Nephron (organoid): ENCODE measurements at regions not wholly inside any gene's neighbourhood (a gene's known extent, or its start where the extent isn't known, plus 50 kb on each side); places are given as distances from the start of the nearest gene placed in this dataset.
"Not testable (repeated sequence)": the region's sequence is repeated elsewhere in the genome, so short reads cannot be mapped to it uniquely, and the experiment has no call there.

Experiments used
- H3K27ac Mint-ChIP-seq, 3 experiments: 2 replicates each; pipeline ENCODE4 v1.8.0; 2020; ENCODE audit warnings: mixed read lengths in 3 of 3, mild to moderate bottlenecking in 2 of 3, moderate library complexity in 1 of 3
- H3K27me3 Mint-ChIP-seq: 2 replicates; pipeline ENCODE4 v1.8.0; 2021; ENCODE audit warnings: low read depth, mild to moderate bottlenecking, moderate library complexity, mixed read lengths
- H3K36me3 Mint-ChIP-seq: 2 replicates; pipeline ENCODE4 v1.8.0; 2020; ENCODE audit warnings: low read depth, mixed read lengths
- H3K4me1 Mint-ChIP-seq: 2 replicates; pipeline ENCODE4 v1.8.0; 2020; ENCODE audit warnings: mixed read lengths
- H3K4me3 Mint-ChIP-seq, 3 experiments: 2 replicates each; pipeline ENCODE4 v1.8.0; 2020; ENCODE audit warnings: mild to moderate bottlenecking in 3 of 3, mixed read lengths in 3 of 3, moderate library complexity in 2 of 3
- H3K9me3 Mint-ChIP-seq: 2 replicates; pipeline ENCODE4 v1.8.0; 2020; ENCODE audit warnings: mixed read lengths
- CTCF ChIP-seq, 3 experiments: fragments of 200-600 bp; sonication (generic); IDR thresholded peaks; one replicate each; pipeline ENCODE4 v1.5.0; 2021; ENCODE audit warnings: antibody characterized with exemption in 3 of 3; ENCODE audit not compliant: unreplicated experiment in 3 of 3

- TF ChIP-seq CTCF (IDR thresholded peaks at IDR 0.05; ENCODE audit: unreplicated experiment in 3 of 3), result no peak
- Mint-ChIP-seq H3K4me3 (no peak overlapping the region), H3K9me3 (peaks cover 11% of the 10 kb centered on the region), H3K36me3 (peaks cover 4% of the 10 kb centered on the region), H3K27ac (no peak overlapping the region), H3K27me3 (no peaks in the 10 kb centered on the region), H3K4me1 (peaks cover 3% of the 10 kb centered on the region)
Observed at GRCh38 chr6:113057567-113058053, 710.5 kb downstream of the RFPL4B start.

DNA sequence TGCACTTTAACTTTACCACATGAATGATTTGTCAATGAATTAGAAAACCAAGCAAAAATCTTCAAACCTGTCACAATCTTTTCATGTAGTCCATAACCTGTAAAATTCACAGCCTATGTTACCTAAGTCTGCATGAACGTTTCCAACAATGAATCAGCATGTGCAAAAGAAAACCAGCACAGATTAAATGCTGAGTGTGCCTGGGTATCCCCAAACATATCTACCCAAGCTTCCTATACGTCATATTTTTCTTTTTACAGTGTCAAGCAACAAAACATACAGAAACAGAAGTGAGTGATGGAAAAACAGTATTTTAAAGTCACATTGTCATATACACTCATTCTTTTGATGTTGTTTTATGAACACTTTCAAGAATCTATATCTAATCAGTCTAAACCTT, 713.5 kb downstream of the RFPL4B start:
- Mint-ChIP-seq H3K9me3 (peaks cover 8% of the 10 kb centered on the region), H3K27me3 (no peaks in the 10 kb centered on the region), H3K4me1 (peaks cover 7% of the 10 kb centered on the region), H3K36me3 (peaks cover 4% of the 10 kb centered on the region), H3K27ac (no peak overlapping the region), H3K4me3 (no peak overlapping the region)
- TF ChIP-seq CTCF (IDR thresholded peaks at IDR 0.05; ENCODE audit: unreplicated experiment in 3 of 3), result no peak

GRCh38 chr6:113065611-113066010, 718.5 kb downstream of the RFPL4B start:
- no peak overlapping the region for H3K4me3 Mint-ChIP-seq
- peaks cover 4% of the 10 kb centered on the region for H3K9me3 Mint-ChIP-seq
- H3K27ac Mint-ChIP-seq, result peak overlapping the region; percentile 10 to 57 (median 53)
- H3K27me3 Mint-ChIP-seq, result no peaks in the 10 kb centered on the region
- no peak for TF ChIP-seq CTCF (IDR thresholded peaks at IDR 0.05; ENCODE audit: unreplicated experiment in 3 of 3)
- H3K36me3 Mint-ChIP-seq, result no peaks in the 10 kb centered on the region
- peaks cover 15% of the 10 kb centered on the region for H3K4me1 Mint-ChIP-seq

DNA sequence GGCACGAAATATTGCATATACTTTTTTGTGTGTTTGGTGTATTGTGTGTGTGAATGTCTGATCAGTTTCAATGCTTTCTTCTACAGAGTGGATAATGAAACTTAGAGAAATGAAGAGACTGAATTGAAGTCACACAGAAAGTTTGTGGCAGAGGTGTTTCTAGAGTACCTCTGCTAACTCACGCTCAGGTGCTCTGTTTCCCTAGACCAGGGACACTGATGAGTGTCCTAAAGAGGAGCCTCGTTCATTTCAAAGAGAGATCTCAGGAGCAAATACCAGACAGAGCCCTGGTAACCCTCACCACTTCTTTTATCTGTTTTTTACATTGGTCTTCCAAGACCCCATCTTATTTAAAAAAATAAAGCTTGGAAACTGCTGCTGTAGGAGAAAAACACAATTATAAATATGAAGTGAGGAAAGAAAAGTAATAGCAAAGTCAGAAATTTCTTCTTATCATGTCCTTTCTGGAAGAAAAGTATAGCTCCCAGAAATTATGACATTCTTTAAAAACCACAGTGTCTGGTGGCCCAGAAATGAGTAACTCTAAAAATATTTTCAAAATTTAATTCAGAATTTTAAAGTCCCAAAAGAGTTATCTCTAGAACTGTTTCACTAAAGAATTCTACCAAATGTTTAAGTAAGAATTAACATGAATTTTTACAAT, 720.6 kb downstream of the RFPL4B start:
- peaks cover 7% of the 10 kb centered on the region for H3K9me3 Mint-ChIP-seq

GRCh38 chr6:113068570-113068969, 721.4 kb downstream of the RFPL4B start:
- no peak for TF ChIP-seq CTCF (IDR thresholded peaks at IDR 0.05; ENCODE audit: unreplicated experiment in 3 of 3)
- no peak overlapping the region for H3K4me3 Mint-ChIP-seq

More for the DNA sequence above, 720.6 kb downstream of the RFPL4B start:
- TF ChIP-seq CTCF (IDR thresholded peaks at IDR 0.05; ENCODE audit: unreplicated experiment in 3 of 3), result no peak
- Mint-ChIP-seq H3K27me3 (no peaks in the 10 kb centered on the region), H3K27ac (no peak overlapping the region), H3K4me1 (peaks cover 15% of the 10 kb centered on the region), H3K4me3 (no peak overlapping the region), H3K36me3 (no peaks in the 10 kb centered on the region)

GRCh38 chr6:113070681-113071080, 723.6 kb downstream of the RFPL4B start:
- not testable (repeated sequence) for H3K36me3 Mint-ChIP-seq, H3K27me3 Mint-ChIP-seq, H3K27ac Mint-ChIP-seq, H3K9me3 Mint-ChIP-seq, H3K4me1 Mint-ChIP-seq, H3K4me3 Mint-ChIP-seq

More at GRCh38 chr6:113068570-113068969, 721.4 kb downstream of the RFPL4B start:
- peaks cover 15% of the 10 kb centered on the region for H3K4me1 Mint-ChIP-seq
- H3K27me3 Mint-ChIP-seq, result no peaks in the 10 kb centered on the region
- H3K9me3 Mint-ChIP-seq, result peaks cover 7% of the 10 kb centered on the region
- H3K27ac Mint-ChIP-seq, result peak overlapping the region in 2 of 3 experiments; percentile 37 to 46
- H3K36me3 Mint-ChIP-seq, result no peaks in the 10 kb centered on the region
